NCI-H2107 treated with DMSO at 0.1 percent for 48 hours (cell line): ENCODE measurements at regions not wholly inside any gene's neighbourhood (a gene's known extent, or its start where the extent isn't known, plus 50 kb on each side); places are given as distances from the start of the nearest gene placed in this dataset.

Experiments
- DNase-seq: peaks from one replicate; lab custom pipeline; 2025; ENCODE audit not compliant: unreplicated experiment; lab: John Stamatoyannopoulos, UW

DNA sequence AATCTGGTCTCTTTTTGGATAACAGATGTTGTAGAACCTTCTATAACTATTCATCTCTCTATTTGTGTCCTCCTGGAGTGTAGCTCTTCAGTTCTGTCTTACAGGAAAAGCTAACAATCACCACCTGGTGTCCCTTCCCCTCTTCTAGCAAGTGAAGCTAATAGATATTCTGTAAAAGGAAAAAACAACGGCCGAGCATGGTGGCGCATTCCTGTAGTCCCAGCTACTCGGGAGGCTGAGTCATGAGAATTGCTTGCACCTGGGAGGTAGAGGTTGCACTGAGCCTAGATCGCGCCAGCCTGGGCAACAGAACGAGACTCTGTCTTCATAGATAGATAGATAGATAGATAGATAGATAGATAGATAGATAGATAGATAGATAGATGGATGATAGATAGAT lies 779.4 kb downstream of the TUSC7 start:
- DNase-seq: no peak

DNA sequence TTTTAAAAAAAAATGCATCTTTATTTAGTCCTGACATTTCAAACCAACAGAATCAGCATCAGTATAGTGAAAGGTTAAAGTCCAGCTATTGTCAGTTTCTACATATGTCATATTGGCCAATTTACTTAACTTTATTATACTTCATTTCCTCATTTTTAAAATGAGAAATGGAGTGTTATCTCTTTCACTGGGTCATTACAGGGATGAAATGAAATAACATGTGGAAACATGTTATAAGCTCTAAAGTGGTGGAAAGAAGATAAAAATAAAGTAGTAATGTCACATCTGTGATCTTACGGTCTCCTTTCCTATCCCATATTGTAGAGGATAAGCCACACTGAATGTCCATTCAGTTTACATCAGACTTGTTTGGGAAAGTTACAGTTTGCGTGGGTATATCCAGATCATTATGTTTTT lies 780.1 kb downstream of the TUSC7 start:
- no peak for DNase-seq

DNA sequence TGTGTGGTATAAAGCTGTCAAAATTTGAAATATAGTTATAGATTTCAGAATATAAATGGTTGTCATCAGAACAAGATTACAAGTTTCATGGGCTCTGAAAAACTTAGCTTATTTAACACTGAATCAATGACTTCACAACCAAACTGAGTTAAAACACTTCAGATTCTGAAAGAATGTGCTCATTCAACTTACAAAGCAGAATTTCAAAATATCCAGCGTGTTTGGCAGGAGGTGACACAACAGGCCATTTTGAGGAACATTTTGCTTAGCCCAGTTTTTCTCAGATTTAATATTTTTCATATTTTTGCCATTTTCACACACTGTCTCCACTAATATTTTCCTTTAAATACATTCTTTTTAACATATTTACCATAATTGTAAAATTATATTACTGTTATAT lies 781.1 kb downstream of the TUSC7 start:
- no peak for DNase-seq

DNA sequence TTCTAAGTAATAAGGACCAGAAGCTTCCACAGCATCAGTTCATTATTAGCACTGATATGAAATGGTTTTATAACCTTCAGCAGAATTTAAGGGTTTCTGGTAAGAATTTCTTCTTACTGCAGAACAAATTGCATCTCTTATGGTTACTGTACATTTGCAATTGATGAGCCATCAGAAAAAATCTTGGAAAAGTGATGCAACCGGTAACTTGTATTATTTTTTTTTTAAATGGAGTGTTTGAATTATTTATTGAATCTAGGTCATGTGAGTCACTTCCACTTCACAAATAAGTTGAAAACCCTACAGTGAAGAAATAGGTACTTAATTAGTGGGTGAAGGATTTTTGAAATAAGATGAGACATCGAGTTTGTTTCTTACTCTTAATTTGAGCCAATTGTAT lies 786.0 kb downstream of the TUSC7 start:
- DNase-seq: no peak

DNA sequence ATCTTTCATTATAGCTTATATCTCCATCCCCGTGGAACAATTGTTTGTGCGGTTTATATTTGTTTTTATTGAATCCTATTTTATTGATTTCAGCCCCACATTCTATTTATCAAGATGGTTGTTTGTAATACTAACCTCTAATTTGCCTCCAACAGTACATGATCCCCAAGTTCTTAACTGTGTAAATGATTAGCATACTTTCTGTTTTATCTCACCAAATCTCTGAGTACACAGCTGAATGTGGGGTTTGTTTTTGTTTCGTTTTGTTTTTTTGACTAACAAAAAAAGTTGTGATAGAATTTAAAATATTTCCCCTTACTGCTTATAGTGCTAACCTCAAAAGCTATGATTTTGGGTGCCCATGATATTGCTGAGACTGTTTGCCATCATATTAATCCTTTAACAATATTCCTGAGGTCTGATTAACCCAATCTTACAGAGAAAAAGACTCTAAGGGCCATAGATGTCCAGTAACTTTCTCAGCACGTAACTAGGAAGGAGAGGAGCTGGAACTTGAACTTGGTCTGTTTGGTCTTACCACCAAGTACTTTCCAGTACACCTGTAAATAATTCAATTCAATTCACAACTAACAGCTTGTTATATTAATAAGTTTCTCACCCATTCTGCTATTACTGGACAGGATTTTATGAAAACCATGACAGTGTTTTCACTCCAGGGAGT lies 789.8 kb downstream of the TUSC7 start:
- no peak for DNase-seq

DNA sequence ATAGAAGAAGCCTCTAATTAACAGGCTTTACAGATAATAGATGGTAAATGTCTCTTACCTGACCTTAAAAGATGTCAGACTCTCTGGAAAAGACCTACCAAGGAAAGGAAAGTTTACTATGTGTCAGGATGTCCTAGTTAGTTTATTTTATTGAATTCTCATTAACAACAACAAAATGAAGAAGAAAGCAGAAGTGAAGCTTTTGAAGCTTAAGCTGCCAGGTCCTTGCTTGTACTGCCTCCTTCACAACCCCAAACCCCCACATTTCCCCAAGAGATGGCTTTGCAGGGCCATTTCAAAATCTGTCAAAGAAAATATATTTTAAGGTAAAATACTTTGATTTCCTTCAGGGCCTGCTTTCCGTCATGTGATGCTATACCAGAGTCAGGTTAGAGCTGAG lies 798.4 kb downstream of the TUSC7 start:
- no peak for DNase-seq

DNA sequence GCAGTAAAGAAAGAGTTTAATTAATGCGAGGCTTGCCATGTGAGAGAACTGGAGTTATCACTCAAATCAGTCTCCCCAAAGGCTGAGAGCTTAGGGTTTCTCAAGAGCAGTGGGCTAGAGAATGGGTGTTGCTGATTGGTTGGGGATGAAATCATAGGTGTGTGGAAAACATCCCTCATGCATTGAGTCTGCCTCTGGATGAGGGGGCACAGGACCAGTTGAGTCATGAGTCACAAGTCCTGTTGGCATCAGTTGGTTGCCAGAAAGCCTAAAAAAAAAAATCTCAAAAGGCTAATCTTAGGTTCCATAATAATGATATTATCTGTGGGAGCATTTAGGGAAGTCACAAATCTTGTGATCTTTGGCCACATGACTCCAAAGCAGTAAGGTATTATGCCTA lies 800.3 kb downstream of the TUSC7 start:
- DNase-seq: no peak

DNA sequence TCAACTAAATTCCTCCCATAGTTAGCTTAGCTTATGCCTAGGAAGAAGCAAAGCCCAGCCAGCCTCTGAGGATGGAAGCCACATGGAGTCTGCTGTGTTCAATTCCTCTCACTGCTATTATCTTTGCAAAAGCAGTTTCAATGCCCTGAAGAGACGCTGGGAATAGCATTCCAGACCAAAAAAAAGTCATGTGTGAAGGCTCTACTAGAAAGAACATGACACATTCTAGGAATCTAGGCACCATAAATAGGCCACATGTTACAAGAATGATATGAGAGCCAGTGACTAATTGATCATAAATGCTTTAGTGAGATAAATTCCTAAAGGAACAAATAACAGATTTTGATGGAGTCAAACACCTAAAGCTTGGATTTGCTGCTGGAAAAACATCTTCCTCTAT lies 800.8 kb downstream of the TUSC7 start:
- no peak for DNase-seq

DNA sequence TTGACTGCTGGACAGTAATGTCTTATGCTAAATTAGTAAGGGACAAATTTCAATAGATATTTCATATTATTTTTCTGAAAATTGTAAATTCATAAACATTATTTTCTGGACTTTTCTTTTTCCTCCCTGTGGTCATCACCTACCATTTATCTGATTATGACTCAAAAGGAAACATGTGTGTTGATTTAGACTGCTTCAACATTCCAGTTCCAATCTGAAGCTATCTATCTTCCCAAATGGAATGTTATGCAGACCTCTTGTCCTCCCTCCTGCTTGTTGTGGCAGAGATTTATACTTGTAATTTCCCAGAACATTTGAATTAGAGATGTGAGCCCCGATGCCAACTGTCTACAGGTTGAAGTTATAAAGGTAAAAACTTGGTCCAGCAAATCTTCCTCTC lies 803.4 kb downstream of the TUSC7 start:
- no peak for DNase-seq

DNA sequence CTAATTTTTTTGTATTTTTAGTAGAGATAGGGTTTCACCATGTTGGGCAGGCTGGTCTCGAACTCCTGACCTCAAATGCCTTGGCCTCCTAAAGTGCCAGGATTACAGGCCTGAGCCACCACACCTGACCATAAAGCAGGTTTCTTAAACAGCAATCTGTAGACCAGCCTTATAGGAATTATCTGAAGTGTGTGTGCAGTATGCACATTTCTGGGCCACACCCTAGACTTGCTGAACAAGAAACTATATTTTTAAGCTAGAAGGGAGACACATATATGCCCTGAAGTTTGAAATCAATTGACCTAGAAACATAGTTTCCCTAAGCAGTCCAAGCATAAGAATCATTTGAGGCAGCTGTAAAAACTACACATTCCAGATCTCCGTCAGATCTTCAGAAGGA lies 805.7 kb downstream of the TUSC7 start:
- no peak for DNase-seq

DNA sequence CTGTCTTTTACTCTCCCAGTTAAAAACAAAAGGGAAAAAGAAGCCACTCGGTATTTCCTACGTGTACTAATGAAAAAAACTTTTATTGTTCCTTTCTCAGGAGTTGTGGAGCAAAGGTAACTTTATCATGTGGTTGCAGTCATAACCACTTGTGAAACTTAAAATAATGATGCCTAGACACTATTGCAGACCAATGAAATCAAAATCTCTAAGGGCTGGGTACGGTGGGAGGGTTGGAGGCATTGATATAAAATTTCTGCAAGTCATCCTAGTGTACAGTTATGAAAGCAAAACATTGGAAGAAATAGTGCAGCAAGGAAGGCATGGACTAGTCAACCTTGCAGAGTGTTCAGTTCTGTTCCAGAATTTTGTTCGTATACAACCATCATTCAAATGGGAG lies 808.8 kb downstream of the TUSC7 start:
- DNase-seq: no peak

DNA sequence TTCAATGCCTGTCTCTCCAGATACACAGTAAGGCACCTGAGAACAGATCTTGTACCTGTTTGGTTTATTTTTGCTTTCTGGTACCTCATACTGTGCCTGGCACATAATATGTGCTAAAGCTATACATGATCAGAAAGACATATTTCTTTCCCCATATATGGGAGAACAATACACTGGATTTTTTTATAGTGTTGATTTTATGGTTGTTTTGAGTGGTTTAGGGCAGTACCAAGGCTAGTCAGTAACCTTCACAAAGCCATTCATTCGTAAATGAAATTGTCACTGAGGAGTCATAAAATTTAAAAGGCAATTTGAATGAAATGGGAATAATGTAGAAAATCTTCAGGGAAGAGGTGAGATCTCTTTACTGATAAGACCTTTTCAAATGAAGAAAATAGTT lies 810.2 kb downstream of the TUSC7 start:
- DNase-seq: no peak

DNA sequence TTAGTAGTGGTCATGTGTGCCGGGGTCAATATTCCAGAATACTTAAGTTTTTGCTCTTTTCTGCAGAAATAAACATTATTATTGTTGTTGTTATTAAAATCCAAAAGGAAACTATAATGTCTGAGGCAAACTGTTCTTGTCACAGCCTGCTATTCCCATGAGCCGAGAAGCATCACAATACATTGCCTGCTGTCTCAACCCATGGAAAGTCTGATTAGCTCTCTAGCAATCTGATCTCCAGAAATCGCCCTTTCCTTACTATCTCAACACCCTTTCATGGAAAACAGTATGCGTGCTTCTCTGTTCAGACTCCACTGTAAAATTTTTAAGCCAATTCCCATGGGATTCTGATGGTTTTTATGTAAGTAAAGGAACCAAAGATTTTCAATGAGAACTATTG lies 811.0 kb downstream of the TUSC7 start:
- no peak for DNase-seq

DNA sequence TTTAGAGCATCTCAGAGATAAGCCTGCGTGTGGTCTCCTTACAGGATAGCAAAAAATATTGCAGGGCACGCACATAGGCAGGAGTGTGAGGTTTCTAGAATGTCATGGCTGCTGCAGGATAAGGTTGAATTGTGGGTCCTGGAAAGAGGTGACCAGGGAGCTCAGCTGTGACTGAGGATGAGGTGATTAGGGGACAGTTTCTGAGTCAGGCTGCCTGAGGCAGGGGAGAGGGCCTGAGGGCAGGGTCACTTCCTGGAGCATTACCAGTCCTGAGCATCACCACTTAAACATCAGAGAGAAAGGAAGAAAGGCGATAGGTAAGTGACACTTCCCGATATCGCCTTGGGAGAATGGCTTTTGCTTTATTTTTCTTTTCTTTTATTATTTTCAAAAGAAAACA lies 813.8 kb downstream of the TUSC7 start:
- no peak for DNase-seq

DNA sequence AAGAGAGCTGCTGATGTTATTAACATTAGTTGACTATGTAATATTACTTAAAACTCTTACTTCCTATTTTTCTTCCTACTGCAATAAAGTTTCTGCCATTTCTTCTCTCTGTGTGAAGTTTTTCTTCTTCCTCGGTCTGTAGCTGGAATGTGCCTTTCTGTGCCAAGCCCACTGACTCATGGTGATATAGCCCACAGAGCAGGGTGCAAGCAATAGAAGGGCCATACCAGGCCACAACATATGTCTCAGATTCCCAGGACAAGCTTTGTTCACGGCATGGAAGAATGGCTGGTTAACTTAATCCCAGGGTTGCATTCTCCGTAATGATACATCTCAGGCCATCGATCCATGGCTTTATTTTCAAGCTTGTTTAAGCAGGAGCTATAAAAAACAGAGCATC lies 815.3 kb downstream of the TUSC7 start:
- no peak for DNase-seq

DNA sequence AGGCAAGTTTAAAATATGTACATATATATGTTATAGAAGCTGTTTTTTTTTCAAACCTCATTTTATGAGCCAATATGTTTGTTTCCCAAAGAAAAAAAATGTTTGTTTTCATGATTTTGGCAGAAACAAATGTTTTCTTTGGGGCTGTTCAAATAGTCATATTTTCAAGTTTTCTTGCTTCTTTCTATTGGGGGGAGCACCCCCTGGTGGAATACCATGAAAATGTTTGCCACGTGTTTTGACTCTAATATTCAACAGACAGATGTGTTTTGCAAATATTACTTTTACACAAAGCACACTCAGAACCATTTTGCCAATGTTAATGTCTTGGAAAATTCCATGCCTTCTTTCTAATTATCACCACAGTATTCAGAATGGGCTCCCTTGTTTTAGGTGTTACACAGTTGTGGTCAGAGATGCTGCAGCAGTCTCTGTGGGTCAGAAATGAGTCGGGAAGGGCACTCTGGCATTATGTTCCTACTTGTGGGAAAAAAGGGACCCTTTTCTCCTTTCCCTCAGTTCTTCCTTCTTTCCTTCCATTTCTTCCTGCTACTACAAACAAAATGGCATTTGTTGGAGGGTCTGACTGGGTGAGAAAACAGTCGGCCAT lies 817.0 kb downstream of the TUSC7 start:
- peak; percentile 9 for DNase-seq

DNA sequence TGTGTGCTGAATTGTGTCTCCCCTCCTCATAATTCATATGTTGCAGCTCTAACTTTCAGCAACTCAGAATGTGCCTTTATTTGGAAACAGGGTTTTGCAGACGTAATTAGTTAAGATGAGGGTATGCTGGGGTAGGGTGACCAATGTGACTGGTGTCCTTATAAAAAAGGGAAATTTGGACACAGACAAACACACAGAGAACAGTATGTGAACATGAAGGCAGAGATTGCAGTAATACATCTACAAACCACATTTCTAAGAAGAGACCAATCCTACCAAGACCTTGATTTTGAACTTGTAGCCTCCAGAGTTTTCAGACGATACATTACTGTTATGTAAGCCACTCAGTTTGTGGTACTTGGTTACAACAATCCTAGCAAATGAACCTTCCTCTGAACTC lies 817.8 kb downstream of the TUSC7 start:
- no peak for DNase-seq

DNA sequence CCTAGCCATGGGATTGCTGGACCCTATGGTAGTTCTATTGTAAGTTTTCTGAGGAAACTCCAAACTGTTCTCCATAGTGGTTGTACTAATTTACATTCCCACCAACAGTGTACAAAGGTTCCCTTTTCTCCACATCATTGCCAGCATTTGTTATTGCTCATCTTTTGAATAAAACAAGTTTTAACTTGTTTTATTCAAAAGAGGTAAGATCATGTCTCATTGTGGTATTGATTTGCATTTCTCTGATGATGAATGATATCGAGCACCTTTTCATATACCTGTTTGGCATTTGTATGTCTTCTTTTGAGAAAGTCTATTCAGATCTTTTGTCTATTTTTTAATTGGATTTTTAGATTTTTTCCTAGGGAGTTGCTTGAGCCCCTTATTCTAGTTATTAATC lies 819.1 kb downstream of the TUSC7 start:
- DNase-seq: no peak

DNA sequence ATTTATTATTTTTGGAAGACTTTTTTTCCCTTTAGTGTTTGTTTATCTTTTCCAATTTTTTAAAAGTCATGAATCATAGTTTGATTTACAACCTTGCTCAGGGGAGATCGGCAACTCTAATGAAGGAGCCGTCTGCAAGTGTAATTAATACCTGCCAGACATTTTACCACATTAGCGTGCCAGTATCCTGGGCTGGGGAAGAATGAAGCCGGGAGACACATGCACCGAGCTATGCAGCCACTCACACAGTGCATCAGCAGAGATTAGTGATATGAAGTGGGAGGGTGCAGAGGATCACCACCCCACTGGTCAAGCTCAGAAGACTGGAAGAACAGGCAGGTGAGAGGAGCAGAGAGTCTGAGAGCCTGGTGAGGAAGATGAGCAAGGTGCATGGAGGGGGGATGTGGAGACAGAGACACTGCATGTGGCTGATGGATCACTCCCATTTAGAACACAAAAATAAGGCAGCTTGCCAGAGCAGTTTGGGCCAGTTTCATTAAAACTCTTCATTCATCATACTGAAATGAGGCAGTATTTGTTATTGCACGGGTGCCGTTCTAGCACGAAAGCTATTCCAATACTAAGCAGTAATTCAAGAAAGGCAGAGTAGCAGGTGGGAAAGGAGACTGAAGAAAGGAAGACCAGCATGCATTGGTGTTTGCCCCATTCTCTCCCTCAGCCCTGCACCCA lies 821.6 kb downstream of the TUSC7 start:
- no peak for DNase-seq

DNA sequence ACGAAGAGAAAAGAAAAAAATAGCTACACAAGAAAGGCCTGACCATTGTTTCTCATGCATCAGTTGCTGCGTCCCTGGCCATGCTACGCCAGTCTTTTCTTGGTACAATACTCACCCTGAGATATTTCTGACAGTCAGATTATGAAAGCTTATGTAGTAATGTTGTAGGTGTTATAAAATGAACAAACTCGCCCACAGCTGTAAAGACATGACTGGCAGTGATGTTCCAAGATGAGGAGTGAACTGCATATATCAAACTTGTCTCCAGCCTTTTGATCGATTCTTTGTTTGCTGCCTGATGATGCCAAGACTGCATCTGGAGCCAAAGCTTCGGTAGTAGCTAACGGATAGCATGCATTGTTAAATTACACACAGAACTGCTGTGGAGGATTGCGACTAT lies 822.7 kb downstream of the TUSC7 start:
- DNase-seq: no peak

DNA sequence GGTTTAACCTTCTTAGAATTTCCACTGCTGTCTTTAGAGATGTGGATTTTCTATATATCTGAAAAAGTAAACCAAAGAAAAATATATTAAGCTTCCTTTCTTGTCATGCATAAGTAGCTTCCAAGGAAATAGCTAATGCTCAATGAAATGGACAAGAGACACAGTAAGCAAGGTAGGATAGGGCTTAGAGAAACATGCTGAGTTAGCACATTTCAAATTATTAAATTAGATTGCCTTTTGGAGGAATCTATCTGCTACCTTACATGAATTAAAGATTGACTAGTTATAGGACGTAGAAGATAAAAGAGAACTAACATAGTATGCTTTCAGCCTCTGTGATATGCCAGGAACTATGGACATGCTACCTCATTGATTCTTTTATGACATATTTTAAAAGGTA lies 824.6 kb downstream of the TUSC7 start:
- no peak for DNase-seq

DNA sequence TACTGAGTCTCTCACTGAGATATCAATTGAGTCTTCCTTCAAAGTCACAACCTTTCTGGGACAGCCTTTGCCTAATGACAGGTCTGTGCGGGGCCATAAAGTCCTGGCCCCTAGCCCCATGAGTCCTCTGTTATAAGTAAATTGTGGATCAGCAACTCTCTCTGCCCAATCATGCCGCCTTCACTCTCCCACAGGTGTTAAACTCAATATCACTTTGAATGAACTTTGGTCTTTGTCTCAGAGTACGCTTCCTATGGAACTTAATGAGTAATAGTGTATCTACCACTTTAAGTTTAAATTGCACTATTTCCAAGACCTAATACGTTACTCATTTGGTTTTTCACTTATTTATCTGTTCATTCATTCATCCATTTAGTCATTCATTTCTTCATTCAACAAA lies 826.4 kb downstream of the TUSC7 start:
- DNase-seq: no peak

DNA sequence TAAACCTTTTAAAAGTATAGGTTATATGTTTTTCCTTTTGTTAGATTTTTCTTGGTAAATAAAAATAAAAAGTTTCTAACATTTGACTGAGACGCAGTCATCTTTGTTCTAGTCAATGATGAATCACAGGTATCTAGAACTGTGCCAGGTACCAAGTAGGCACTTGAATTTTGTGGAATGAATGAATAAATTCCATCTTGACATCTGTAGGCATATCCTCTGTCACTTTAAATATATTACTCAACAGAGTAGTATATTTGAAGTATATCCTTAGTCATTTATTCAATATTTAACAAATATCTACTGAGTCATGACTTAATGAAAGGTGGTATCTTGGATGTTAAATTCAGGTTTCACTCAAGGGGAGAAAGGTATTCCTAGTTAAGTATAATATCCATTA lies 828.4 kb downstream of the TUSC7 start:
- no peak for DNase-seq
